NCI-H2171 treated with DMSO at 0.1 percent for 48 hours (cell line): ENCODE measurements at regions not wholly inside any gene's neighbourhood (a gene's known extent, or its start where the extent isn't known, plus 50 kb on each side); places are given as distances from the start of the nearest gene placed in this dataset.

Source experiments
- DNase-seq: peaks from one replicate; lab custom pipeline; 2025; lab: John Stamatoyannopoulos, UW

DNA sequence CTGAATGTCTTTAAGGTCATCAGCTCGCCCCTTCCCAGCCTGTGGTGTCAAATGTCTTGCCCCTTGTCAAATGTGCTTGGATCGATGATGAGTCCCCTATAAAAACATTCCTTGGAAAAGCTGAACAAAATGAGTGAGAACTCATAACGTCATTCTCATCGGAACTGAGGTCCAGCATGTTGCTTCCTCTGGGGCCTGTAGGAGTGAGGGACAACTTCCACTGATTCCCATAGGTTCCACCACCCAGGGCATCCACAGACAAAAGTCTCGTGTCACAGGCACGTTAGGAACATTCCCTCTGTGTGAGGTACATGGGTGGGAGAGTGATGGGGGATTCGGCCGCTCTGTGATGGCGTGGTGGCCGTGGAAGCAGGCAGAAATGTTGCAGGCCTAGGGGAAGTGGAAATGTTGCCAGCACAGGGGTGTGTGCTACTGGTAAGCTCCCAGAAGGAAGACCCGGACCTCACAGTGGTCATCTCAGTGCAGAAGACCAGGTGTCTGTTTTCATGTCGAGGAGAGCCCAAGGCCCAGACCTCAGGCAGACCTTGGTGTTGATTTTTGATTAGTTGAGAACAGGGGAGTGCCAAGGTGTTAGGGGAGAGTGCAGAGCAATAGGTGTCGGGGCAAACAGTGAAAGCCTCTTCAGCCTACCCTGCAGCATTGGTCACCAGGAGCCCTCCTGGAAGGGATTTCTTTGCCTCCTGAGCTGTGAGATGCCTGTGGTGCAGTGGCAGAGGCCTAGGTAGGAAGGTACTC is 96.8 kb downstream of the SNRPN start:
- DNase-seq = no peak

DNA sequence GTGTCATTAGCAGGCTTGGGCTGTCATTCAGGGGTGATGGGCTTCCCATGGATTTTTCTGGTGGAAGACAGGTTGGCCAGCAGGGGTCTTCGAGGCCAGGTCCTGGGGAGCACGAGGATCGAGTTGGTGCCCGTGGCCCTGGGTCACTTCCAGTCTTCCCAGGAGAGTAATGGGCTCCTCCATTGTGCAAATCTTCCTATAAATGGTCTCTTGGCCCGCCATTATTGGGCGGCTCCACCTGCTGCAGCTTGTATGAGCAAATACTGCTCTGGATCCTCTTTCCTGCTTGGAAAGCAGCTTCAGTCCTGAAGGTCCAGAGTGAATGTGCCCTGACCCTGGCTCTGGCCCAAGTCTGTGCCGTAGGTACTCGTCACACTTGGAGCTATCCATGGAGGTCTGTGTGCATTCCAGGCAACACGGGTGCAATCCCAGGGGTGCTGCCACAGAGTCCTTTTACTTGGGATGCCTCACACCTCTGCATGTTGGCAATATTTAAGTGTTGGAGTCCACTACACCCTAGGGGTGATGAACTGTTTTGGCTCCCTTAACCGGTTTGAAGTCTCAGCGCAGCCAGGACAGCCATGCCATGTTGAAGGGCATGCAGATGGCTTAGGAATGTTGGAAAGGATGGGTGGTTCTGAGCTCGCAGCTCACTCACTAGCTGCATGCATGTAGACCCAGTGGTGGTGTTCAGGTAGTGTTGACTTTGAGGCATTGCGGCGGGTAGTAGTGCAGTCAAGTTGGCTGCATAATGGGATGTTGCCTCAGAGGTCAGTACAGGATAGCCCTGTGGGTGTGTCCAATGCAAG is 97.6 kb downstream of the SNRPN start:
- no peak for DNase-seq

DNA sequence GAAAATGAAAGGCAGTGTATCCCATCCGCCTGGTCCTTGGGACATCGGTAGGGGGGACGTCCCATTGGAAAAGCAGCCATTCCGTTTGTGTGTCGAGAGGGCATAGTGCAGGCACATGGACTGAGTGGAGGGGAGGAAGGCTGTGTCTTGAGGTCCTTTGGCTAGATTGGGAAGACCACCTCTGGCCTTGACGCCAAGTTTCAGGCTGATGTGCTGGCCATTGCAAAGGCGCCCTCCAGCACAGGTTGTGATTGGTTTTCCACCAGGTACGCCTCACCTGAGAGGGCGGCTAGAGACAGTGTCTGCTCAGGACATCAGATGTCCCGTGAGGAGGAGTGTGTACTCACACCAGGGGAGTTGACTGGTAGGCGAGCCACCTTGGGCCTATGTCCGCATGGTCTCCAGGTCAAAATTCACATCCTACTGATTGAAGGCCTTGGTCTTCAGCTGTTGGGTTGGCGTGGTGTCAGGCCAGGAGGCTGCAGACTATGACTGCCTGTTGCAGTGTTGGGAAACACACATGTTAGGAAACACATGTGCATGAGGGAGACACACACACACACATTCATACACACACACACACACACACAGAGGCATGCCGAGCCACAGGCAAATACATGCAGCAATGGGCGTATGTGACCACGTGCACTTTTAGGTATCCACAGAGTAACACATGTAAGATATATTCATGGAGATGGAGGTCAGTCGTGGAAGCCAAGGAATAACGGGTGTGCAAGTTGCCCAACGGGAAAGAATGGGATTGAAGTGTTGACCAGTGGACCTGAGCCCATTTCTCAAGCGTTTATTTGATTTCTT is 98.4 kb downstream of the SNRPN start:
- no peak for DNase-seq

DNA sequence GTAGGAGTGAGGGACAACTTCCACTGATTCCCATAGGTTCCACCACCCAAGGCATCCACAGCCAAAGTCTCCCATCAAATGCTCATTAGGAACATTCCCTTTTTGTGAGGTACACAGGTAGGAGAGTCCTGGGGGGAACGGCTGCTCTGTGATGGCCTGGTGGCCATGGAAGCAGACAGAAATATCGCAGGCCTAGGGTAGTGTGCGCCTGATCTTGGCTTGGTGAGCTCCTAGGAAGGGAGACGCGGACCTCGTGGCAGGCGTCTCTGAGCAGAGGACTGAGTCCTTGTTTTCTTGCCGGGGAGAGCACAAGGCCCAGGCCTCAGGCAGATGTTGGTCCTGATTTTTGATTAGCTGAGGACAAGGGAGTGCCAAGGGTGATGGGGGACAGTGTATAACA is 99.5 kb downstream of the SNRPN start:
- no peak for DNase-seq

DNA sequence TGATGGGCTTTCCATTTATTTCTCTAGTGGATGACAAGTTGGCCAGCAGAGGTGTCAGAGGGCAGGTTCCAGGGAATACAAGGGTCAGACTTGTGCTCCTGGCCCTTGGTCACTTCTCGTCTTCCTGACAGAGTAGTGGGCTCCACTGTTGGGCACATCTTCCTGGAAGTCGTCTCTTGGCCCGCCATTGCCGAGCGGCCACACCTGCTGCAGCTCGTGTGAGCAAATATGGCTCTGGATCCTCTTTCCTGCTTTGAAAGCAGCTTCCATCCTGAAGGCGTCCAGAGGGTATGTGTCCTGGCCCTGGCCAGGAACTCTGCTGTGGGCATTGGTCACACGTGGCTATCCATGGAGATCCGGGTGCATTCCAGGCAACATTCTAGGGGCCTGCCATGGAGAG is 100.2 kb downstream of the SNRPN start:
- DNase-seq = no peak

DNA sequence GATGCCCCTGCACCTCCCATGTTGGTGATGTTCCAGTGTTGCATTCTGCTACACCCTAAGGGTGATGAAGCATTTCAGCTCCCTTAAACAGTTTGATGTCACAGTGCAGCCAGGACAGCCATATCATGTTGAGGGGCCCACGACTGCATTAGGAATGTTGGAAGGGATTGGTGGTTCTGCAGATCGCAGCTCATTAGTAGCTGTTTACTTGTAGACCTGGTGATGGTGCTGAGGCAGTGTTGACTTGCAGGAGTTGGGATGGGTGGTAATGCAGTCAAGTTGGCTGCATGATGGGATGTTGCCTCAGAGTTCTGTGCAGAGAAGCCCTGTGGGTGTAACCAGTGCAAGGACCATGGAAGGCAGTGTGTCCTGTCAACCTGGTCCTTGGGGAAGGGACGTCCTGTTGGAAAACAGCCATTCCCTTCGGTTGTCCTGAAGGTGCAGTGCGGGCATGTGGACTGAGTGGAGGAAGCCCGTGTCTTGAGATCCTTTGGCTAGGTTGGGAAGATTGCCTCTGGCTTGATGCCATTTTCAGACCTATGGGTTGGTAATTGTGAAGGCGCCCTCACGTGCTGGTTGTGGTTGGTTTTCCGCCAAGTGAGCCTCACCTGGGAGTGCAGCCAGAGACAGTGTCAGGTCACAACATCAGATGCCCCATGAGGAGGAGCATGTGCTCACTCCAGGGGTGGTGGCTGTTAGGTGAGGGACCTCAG is 100.7 kb downstream of the SNRPN start:
- no peak for DNase-seq

DNA sequence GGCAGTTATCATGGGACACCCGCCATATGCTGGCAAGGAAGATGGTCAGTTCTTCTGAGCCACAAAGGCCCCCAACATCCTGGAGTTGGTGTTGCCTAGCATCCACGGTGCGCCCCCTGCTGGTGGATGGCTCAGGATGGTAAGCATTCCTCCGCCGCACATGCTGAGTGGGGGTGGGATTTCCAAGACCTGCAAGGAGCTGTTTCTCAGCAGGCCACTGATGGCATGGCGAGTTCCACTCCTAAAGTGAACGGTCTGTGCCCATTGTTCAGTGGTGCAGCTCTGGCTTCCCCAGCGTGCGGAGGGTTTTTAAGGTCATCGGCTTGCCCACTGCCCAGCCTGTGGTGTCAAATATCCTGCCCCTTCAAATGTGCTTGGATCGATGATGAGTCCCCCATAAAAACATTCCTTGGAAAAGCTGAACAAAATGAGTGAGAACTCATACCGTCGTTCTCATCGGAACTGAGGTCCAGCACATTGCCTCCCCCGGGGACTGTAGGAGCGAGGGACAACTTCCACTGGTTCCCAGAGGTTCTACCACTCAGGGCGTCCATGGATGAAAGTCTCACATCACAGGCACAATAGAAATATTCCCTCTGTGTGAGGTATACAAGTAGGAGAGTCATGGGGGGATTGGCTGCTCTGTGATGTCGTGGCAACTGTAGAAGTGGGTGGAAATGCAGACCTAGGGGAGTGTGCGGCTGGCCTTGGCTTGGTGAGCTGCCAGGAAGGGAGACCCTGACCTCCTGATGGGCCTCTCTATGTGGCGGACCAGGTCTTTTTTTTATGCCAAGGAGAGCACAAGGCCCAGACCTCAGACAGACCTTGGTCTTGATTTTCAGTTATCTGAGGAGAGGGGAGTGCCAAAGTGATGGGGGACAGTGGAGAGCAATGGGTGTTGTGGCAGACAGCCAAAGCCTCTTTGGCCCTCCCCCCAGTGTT is 102.0 kb downstream of the SNRPN start:
- no peak for DNase-seq

DNA sequence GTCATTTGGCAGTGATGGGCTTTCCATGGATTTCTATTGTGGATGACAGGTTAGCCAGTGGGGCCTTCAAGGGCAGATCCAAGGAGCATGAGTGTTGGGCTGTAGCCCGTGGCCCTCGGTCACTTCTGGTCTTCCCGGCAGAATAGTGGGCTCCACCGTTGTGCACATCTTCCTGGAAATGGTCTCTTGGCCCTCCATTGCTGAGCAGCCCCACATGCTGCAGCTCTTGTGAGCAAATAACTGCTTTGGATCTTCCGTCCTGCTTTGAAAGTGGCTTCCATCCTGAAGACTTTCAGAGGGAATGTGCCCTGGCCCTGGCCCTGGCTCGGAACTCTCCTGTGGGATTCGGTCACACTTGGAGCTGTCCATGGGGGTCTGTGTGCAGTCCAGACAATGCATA is 102.8 kb downstream of the SNRPN start:
- no peak for DNase-seq

DNA sequence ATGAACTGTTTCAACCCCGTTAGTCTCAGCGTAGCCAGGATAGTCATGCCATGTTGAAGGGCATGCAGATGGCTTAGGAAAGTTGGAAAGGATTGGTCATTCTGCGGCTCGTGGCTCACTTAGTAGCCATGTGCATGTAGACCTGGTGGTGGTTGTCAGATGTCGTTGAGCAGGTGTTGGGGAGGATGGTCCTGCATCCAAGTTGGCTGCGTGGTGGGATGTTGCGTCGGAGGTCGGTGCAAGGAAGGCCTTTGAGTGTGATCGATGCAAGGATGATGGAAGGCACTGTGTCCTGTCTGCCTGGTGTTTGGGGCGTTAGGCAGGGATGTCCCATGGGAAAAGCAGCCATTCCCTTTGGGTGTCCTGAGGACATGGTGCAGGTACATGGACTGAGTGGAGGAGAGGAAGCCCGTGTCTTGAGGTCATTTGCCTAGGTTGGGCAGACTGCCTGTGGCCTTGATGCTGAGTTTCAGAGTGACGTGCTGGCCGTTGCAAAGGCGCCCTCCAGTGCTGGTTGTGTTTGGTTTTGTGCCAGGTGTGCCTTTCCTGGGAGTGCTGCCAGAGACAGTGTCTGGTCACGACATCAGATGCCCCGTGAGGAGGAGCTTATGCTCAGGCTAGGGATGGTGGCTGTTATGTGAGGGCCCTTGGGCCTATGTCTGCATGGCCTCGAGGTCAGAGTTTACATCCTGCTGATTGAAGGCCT is 103.4 kb downstream of the SNRPN start:
- no peak for DNase-seq

DNA sequence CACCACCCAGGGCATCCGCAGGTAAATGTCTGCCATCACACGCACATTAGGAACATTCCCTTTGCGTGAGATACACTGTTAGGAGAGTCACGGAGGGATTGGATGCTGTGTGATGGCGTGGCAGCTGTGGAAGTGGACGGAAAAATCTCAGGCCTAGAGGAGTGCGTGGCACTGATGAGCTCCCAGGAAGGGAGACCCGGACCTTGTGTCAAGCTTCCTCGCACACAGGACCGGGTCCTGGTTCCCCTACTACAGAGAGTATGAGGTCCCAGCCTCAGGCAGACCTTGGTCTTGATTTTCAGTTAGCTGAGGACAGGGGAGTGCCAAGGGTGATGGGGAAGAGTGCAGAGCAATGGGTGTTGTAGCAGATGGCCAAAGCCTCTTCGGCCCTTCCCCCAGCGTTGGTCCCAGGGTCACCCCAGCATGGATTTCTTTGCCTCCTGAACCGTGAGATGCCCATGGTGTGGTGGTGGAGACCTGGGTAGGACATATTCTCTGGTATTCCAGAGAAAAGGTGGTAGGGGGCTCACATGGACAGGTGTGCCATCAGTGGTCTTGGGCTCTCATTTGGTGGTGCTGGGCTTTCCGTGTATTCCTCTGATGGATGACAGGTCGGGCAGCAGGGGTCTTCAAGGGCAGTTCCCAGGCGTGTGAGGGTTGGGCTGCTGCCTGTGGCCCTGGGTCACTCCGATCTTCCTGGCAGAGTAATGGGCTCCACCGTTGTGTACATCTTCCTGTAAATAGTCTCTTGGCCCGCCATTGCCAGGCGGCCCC is 105.1 kb downstream of the SNRPN start:
- DNase-seq = no peak

DNA sequence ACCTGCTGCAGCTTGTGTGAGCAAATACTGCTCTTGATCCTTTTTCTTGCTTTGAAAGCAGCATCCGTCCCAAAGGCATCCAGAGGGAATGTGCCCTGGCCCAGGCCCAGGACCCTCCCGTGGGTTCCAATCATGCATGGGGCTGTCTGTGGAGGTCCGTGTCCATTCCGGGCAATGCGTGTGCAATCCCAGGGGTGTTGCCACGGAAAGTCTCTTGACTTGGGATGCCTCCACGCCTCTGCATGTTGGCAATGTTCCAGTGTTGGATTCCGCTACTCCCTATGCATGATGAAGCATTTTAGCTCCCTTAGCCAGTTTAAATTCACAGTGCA is 105.7 kb downstream of the SNRPN start:
- no peak for DNase-seq

DNA sequence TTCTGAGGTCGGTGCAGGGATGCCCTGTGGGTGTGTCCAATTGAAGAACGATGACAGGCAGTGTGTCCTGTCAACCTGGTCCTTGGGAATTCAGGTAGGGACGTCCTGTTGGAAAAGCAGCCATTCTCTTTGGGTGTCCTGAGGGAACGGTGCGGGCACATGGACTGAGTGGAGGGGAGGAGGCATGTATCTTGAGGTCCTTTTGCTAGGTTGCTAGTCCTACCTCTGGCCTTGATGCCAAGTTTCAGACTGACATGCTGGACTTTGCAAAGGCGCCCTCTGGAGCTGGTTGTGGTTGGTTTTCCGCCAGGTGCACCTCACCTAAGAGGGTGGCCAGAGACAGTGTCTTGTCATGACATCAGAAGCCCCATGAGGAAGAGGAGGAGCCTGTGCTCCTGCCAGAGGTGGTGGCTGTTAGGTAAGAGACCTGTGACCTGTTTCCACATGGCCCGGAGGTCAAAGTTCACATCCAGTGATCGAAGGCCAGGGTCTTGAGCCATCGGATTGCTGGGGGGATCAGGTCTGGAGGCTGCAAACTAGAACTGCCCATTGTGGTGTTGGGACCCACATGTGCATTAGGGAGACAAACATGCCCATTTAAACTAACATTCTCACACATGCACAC is 106.3 kb downstream of the SNRPN start:
- DNase-seq = no peak

DNA sequence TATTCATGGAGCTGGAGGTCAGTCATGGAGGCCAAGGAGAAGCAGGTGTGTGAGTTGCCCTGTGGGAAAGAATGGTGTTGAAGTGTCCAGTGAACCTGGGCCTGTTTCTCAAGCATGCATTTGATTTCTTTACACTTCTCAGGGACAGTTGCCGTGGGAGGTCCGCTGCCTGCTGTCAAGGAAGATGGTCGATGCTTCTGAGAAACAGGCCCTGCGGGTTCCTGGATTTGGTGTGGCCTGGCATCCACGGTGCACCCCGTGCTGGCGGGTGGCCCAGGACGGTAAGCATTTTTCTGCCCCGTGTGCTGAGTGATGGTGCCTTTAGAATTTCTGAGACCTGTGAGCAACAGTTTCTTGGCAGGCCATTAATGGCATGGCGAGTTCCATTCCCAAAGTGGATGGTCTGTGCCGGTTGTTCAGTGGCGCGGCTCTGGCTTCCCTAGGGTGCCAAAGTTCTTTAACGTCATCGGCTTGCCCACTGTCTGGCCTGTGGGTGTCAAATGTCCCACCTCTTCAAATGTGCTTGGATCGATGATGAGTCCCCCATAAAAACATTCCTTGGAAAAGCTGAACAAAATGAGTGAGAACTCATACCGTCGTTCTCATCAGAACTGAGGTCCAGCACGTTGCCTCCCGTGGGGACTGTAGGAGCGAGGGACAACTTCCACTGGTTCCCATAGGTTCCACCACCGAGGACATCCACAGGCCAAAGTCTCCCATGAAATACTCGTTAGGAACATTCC is 107.2 kb downstream of the SNRPN start:
- DNase-seq = no peak

DNA sequence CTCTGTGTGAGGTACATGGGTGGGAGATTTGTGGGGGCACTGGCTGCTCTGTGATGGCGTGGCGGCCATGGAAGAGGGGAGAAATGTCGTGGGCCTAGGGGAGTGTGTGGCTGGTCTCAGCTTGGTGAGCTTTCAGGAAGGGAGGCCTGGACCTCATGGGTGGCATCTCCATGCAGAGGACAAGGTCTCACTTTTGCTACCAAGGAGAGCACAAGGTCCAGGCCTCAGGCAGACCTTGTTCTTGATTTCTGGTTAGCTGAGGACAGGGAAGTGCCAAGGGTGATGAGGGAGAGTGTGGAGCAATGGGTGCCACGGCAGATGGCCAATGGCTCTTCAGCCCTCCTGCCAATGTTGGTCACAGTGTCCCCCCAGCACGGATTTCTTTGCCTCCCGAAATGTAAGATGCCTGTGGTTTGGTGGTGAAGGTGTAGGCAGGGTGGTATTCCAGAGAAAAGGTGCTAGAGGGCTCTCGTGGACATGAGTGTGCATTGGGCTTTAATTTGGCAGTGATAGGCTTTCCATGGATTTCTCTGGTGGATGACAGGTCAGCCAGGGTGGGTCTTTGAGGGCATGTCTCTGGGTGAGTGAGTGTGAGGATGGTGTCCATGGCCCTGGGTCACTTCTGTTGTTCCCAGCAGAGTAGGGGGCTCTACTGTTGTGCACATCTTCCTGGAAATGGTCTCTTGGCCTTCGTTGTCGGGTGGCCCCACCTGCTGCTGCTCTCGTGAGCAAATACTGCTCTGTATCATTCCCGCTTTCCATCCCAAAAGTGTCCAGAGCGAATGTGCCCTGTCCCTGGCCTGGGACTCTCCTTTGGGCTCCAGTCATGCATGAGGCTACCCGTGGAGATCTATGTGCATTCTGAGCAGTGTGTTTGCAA is 108.0 kb downstream of the SNRPN start:
- DNase-seq = no peak

DNA sequence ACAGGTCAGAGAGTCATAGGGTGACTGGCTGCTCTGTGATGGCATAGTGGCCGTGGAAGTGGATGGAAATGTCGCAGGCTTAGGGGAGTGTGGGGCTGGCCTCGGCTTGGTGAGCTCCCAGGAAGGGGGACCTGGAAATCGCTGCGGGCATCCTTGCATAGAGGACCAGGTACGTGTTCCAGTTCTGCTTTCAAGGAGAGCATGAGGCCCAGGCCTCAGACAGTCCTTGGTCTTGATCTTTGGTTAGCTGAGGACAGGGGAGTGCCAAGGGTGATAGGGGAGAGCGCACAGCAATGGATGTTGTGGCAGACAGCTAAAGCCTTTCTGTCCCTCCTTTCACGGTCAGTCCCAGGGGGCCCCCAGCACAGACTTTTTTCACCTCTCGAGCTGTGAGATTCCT is 110.5 kb downstream of the SNRPN start:
- DNase-seq = no peak

DNA sequence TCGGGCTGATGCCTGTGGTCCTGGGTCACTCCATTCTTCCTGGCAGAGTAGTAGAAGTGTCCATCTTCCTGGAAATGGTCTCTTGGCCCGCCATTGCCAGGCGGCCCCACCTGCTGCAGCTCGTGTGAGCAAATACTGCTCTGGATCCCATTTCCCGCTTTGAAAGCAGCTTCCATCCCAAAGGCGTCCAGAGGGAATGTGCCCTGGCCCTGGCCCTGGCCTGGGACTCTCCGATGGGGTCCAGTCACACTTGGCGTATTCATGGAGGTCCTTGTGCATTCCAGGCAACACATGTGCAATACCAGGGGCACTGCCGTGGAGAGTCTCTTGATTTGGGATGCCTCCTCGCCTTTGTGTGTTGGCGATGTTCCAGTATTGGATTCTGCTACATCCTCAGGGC is 111.1 kb downstream of the SNRPN start:
- no peak for DNase-seq

DNA sequence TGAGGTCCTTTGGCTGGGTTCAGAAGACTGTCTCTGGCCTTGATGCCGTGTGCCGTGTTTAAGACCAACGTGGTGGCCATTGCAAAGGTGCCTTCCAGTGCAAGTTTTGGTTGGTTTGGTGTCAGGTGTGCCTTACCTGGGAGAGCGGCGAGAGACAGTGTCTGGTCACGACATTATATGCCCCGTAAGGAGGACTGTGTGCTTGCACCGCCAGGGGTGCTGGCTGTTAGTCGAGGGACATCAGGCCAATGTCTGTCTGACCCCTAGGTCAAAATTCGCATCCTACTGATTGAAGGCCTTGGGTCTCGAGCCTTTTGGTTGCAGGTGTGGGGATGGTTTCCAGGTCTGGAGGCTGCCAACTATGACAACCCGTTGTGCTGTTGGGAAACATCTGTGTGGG is 111.9 kb downstream of the SNRPN start:
- DNase-seq = no peak
